RWPE1 (cell line): ENCODE measurements at regions not wholly inside any gene's neighbourhood (a gene's known extent, or its start where the extent isn't known, plus 50 kb on each side); places are given as distances from the start of the nearest gene placed in this dataset.

Experiments
- CTCF ChIA-PET: fragments of 350-600 bp; sonication (Branson Sonifier 250); formaldehyde crosslinking; extraction: SDS; loops from one replicate; lab custom pipeline; 2021; lab: Yijun Ruan, JAX
- POLR2A ChIA-PET: fragments of 400-600 bp; formaldehyde crosslinking; extraction: SDS; loops from one replicate; lab custom pipeline; 2020; ENCODE audit warnings: antibody characterized with exemption; ENCODE audit not compliant: low non-redundant PET; lab: Yijun Ruan, JAX
- DNase-seq: peaks from one replicate; pipeline ENCODE4 v3.0.0; 2012; ENCODE audit warnings: low spot score
- H3K27ac ChIP-seq: fragments of 450-650 bp; 2 replicates; pipeline ENCODE4 v1.5.1; 2017
- CTCF ChIP-seq: fragments of 450-650 bp; conservative IDR thresholded peaks from 2 replicates; pipeline ENCODE4 v1.5.1; 2017; ENCODE audit warnings: low read depth, mild to moderate bottlenecking

GRCh38 chr16:54586474-54587175 lies 300.0 kb upstream of the IRX3 start:
- ChIA-PET POLR2A (no interaction called here), CTCF (no interaction called here)
- no peak for DNase-seq
- TF ChIP-seq CTCF: no peak
- no peak overlapping the region for H3K27ac ChIP-seq

GRCh38 chr16:54585998-54586340 lies 299.4 kb upstream of the IRX3 start:
- DNase-seq: no peak
- TF ChIP-seq CTCF: no peak
- CTCF ChIA-PET: no interaction called here
- H3K27ac ChIP-seq: no peak overlapping the region
- POLR2A ChIA-PET: no interaction called here

- POLR2A ChIA-PET: interaction anchor here (0.5 kb wide), 1 partner anchor 1337 kb away, joined by 3 read pairs; no protein-coding TSS in a partner anchor
- DNase-seq: no peak
- CTCF ChIA-PET: no interaction called here
- no peak for TF ChIP-seq CTCF
- H3K27ac ChIP-seq: no peak overlapping the region
These were observed 298.8 kb upstream of the IRX3 start for GRCh38 chr16:54585094-54585997.

GRCh38 chr16:54584121-54584520 lies 297.5 kb upstream of the IRX3 start:
- no peak for DNase-seq
- H3K27ac ChIP-seq: no peak overlapping the region
- ChIA-PET CTCF (no interaction called here), POLR2A (no interaction called here)
- no peak for TF ChIP-seq CTCF

GRCh38 chr16:54582631-54583250 lies 296.2 kb upstream of the IRX3 start:
- H3K27ac ChIP-seq: no peak overlapping the region
- ChIA-PET CTCF (no interaction called here), POLR2A (no interaction called here)
- DNase-seq: no peak
- TF ChIP-seq CTCF: no peak

- no peak for TF ChIP-seq CTCF
- no peak for DNase-seq
- POLR2A ChIA-PET: no interaction called here
These were observed 292.6 kb upstream of the IRX3 start for GRCh38 chr16:54579106-54579728.

More at GRCh38 chr16:54579106-54579728, 292.6 kb upstream of the IRX3 start:
- no peak overlapping the region for H3K27ac ChIP-seq
- CTCF ChIA-PET: no interaction called here
